ENCODE measurements at regions not wholly inside any gene's neighbourhood (a gene's known extent, or its start where the extent isn't known, plus 50 kb on each side); places are given as distances from the start of the nearest gene placed in this dataset.

DNA sequence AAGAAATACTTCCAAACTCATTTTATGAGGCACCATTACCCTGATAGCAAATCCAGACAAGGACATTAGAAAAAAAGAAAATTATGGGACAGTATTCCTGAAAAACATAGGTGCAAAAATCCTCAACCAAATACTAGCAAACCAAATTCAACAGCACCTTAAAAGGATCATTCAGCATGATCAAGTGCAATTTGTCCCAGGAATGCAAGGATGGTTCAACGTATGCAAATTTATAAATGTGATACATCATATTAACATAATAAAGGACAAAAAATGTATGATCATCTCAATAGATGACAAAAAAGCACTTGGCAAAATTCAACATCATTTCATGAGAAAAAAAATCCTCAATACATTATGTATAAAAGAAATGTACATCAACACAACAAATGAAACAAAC is 162.9 kb downstream of the DUSP6 start:
- Histone ChIP-seq H3K27ac (no peak overlapping the region), H3K36me3 (no peaks in the 10 kb centered on the region), H3K4me3 (no peak overlapping the region), H3K4me1 (no peaks in the 10 kb centered on the region), H3K9me3 (peaks cover 3 to 20% (median 15%) of the 10 kb centered on the region in 4 donors), H3K27me3 (no peaks in the 10 kb centered on the region)
- ATAC-seq (ENCODE audit: low FRiP score in 2 of 2) (no peak), DNase-seq (no peak)
- TF ChIP-seq CTCF (IDR thresholded peaks at IDR 0.05) (no peak), POLR2A (IDR thresholded peaks at IDR 0.05) (no peak), POLR2AphosphoS5 (IDR thresholded peaks at IDR 0.05) (no peak), EP300 (IDR thresholded peaks at IDR 0.05) (no peak)
- WGBS, 2 donors = 93 to 100% methylated on average over 1 of the region's 1 CpG

- Histone ChIP-seq H3K27me3 (no peaks in the 10 kb centered on the region), H3K4me1 (peaks cover 0 to 7% (median 2%) of the 10 kb centered on the region in 4 donors), H3K4me3 (no peak overlapping the region), H3K36me3 (no peaks in the 10 kb centered on the region), H3K9me3 (peaks cover 3 to 20% (median 15%) of the 10 kb centered on the region in 4 donors), H3K27ac (no peak overlapping the region)
- DNase-seq = no peak
- no peak for TF ChIP-seq POLR2AphosphoS5 (IDR thresholded peaks at IDR 0.05)
- TF ChIP-seq POLR2A (IDR thresholded peaks at IDR 0.05) = no peak
- TF ChIP-seq EP300 (IDR thresholded peaks at IDR 0.05) = no peak
- no peak for TF ChIP-seq CTCF (IDR thresholded peaks at IDR 0.05)
- no peak for ATAC-seq (ENCODE audit: low FRiP score in 2 of 2)
Measured at GRCh38 chr12:89187507-89187906, 164.8 kb downstream of the DUSP6 start.

DNA sequence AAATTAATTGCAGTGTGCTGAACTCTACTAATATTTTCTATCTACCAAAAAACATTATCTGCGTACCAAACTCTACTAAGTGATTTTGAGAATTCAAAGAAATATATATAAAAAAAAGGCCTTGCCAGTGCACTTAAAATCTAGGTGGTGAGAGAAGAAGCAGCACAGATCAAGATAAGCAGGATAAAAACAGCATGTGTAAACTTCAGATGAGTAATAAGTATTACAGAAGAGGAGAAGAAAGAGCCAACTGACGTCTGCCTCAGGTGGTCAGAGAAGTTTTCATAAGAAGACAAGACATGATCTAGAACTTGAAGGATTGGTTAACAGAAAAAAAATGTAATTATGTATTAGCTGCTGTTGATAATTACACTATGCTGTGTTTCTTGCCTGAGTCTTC is 166.4 kb downstream of the DUSP6 start:
- H3K36me3 ChIP-seq = no peaks in the 10 kb centered on the region
- H3K27ac ChIP-seq = no peak overlapping the region
- peaks cover 4 to 17% (median 9%) of the 10 kb centered on the region in 4 donors for H3K4me1 ChIP-seq
- H3K9me3 ChIP-seq = peaks cover 3 to 20% (median 15%) of the 10 kb centered on the region in 4 donors
- ATAC-seq (ENCODE audit: low FRiP score in 2 of 2) (peak in 1 of 2 donors; percentile 25), DNase-seq (no peak)
- TF ChIP-seq CTCF (IDR thresholded peaks at IDR 0.05) = no peak
- 84 to 90% methylated on average over 2 of the region's 2 CpGs for WGBS, 2 donors
- H3K27me3 ChIP-seq = no peaks in the 10 kb centered on the region
- no peak overlapping the region for H3K4me3 ChIP-seq

GRCh38 chr12:89185181-89185580 is 167.1 kb downstream of the DUSP6 start:
- DNase-seq (no peak), ATAC-seq (ENCODE audit: low FRiP score in 2 of 2) (no peak)
- Histone ChIP-seq H3K36me3 (no peaks in the 10 kb centered on the region), H3K4me1 (peaks cover 10 to 24% (median 13%) of the 10 kb centered on the region in 4 donors), H3K4me3 (no peak overlapping the region), H3K27me3 (no peaks in the 10 kb centered on the region), H3K9me3 (peaks cover 0 to 16% (median 13%) of the 10 kb centered on the region in 4 donors), H3K27ac (no peak overlapping the region)
- WGBS, 2 donors = 92 to 98% methylated on average over 3 of the region's 3 CpGs
- TF ChIP-seq POLR2AphosphoS5 (IDR thresholded peaks at IDR 0.05) = no peak
- no peak for TF ChIP-seq POLR2A (IDR thresholded peaks at IDR 0.05)
- TF ChIP-seq EP300 (IDR thresholded peaks at IDR 0.05) = no peak
- no peak for TF ChIP-seq CTCF (IDR thresholded peaks at IDR 0.05)

GRCh38 chr12:89183985-89184435 is 168.3 kb downstream of the DUSP6 start:
- ATAC-seq (ENCODE audit: low FRiP score in 2 of 2) (peak; percentile 79 to 94), DNase-seq (peak in 1 of 2 donors; percentile 55)
- H3K9me3 ChIP-seq = peaks cover 0 to 5% (median 2%) of the 10 kb centered on the region in 4 donors
- no peaks in the 10 kb centered on the region for H3K36me3 ChIP-seq
- no peak overlapping the region for H3K4me3 ChIP-seq
- no peaks in the 10 kb centered on the region for H3K27me3 ChIP-seq
- WGBS, 2 donors = 45 to 56% methylated on average over 2 of the region's 2 CpGs
- peaks cover 16 to 30% (median 23%) of the 10 kb centered on the region in 4 donors for H3K4me1 ChIP-seq
- H3K27ac ChIP-seq = peak overlapping the region in 1 of 4 donors; percentile 3
- TF ChIP-seq EP300 (IDR thresholded peaks at IDR 0.05) = peak in 1 of 4 donors; percentile 68
- TF ChIP-seq POLR2AphosphoS5 (IDR thresholded peaks at IDR 0.05) = peak; percentile 41 to 77
- TF ChIP-seq CTCF (IDR thresholded peaks at IDR 0.05) = no peak
- no peak for TF ChIP-seq POLR2A (IDR thresholded peaks at IDR 0.05)
